AG09319 (cell line): ENCODE measurements at regions not wholly inside any gene's neighbourhood (a gene's known extent, or its start where the extent isn't known, plus 50 kb on each side); places are given as distances from the start of the nearest gene placed in this dataset.
"Not testable (repeated sequence)": the region's sequence is repeated elsewhere in the genome, so short reads cannot be mapped to it uniquely, and the experiment has no call there.

Experiments
- DNase-seq: peaks from one replicate; pipeline ENCODE4 v3.0.0-alpha.2; 2010; ENCODE audit warnings: low read depth; ENCODE audit errors: extremely low read depth
- CTCF ChIP-seq: IDR thresholded peaks from 2 replicates; pipeline ENCODE4 v1.5.1; 2011; ENCODE audit warnings: low read depth, mild to moderate bottlenecking, inconsistent platforms, low read length, moderate library complexity

GRCh38 chr5:144042156-144042555 is 128.3 kb downstream of the YIPF5 start:
- DNase-seq: no peak
- no peak for TF ChIP-seq CTCF

- TF ChIP-seq CTCF: no peak
- DNase-seq: no peak
These were observed 122.1 kb downstream of the YIPF5 start for GRCh38 chr5:144048259-144048856.

GRCh38 chr5:144055391-144055790 is 115.1 kb downstream of the YIPF5 start:
- not testable (repeated sequence) for DNase-seq

- not testable (repeated sequence) for DNase-seq
These were observed 110.4 kb downstream of the YIPF5 start for GRCh38 chr5:144060091-144060490.

GRCh38 chr5:144060598-144060997 is 109.9 kb downstream of the YIPF5 start:
- no peak for TF ChIP-seq CTCF
- DNase-seq: no peak

- no peak for TF ChIP-seq CTCF
- no peak for DNase-seq
These were observed 104.7 kb downstream of the YIPF5 start for GRCh38 chr5:144065786-144066185.

GRCh38 chr5:144072518-144072927 is 97.9 kb downstream of the YIPF5 start:
- peak; percentile 43 for DNase-seq
- TF ChIP-seq CTCF: no peak

GRCh38 chr5:144076521-144077083 is 93.9 kb downstream of the YIPF5 start:
- no peak for TF ChIP-seq CTCF
- DNase-seq: no peak
